Thyroid gland (tissue), 4 donors: ENCODE measurements at regions not wholly inside any gene's neighbourhood (a gene's known extent, or its start where the extent isn't known, plus 50 kb on each side); places are given as distances from the start of the nearest gene placed in this dataset.

Experiments
- DNase-seq, 2 donors: peaks; one replicate each; pipeline ENCODE4 v3.0.0-alpha.2; 2019
- H3K27ac ChIP-seq, 3 donors: fragments of 200-600 bp; sonication (generic); 1 replicate in 2 of 3; 2 replicates in 1 of 3; pipeline ENCODE4 v1.5.1; 2016 to 2019; ENCODE audit warnings: mild to moderate bottlenecking in 1 of 3, moderate library complexity in 1 of 3
- H3K27me3 ChIP-seq: fragments of 200-600 bp; sonication (generic); one replicate; pipeline ENCODE4 v1.5.1; 2019
- H3K36me3 ChIP-seq, 2 donors: fragments of 200-600 bp; sonication (generic); one replicate each; pipeline ENCODE4 v1.5.1; 2016 to 2019
- H3K4me1 ChIP-seq, 2 donors: fragments of 200-600 bp; sonication (generic); one replicate each; pipeline ENCODE4 v1.5.1; 2017 to 2019
- H3K4me3 ChIP-seq, 3 donors: fragments of 200-600 bp; sonication (generic); replicated peaks in 1 of 3; 1 replicate in 2 of 3; 2 replicates in 1 of 3; pipeline ENCODE4 v1.5.1; 2016; ENCODE audit warnings: mild to moderate bottlenecking in 1 of 3
- H3K9me3 ChIP-seq: fragments of 200-600 bp; sonication (generic); one replicate; pipeline ENCODE4 v1.5.1; 2017
- POLR2A ChIP-seq, 2 donors: fragments of 450-650 bp; IDR thresholded peaks; one replicate each; pipeline ENCODE4 v1.6.1; 2017; ENCODE audit warnings: antibody characterized with exemption in 2 of 2, mild to moderate bottlenecking in 2 of 2, moderate library complexity in 1 of 2
- WGBS, 2 donors: methylation state at CpG; one replicate each; pipeline ENCODE4 v1.1.5; 2017; 5-methylcytosine and 5-hydroxymethylcytosine counted together
- intact Hi-C: fragments of 100-400 bp; cut with DNase I; formaldehyde crosslinking; loops from one replicate; pipeline ENCODE4 v1.15.1; 2023
- TF ChIP-seq, protein P1 (sequence below), 6 experiments: fragments of 200-600 bp in 3 of 6; fragments of 450-650 bp in 3 of 6; sonication (generic) in 3 of 6; IDR thresholded peaks; one replicate each; pipeline ENCODE4 v1.5.1; 2016 to 2019; ENCODE audit warnings: antibody characterized with exemption in 6 of 6, mild to moderate bottlenecking in 2 of 6, inconsistent platforms in 1 of 6, moderate library complexity in 1 of 6

DNA sequence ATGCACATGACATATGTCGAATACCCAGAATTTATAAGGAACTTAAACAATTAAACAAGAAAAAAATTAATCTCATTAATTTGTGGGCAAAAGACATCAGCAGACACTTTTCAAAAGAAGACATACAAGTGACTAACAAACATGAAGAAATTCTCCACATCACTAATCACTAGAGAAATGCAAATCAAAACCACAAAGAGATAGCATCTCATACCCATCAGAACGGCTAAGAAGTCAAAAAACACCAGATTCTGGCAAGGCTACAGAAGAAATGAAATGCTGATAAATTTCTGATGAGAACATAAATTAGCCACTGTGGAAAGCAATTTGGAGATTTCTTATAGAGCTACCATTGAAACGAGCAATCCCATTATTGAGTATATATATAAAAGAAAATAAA lies 210.6 kb upstream of the LUZP2 start:
- TF ChIP-seq POLR2A (IDR thresholded peaks at IDR 0.05) = no peak
- TF ChIP-seq, protein P1, sequence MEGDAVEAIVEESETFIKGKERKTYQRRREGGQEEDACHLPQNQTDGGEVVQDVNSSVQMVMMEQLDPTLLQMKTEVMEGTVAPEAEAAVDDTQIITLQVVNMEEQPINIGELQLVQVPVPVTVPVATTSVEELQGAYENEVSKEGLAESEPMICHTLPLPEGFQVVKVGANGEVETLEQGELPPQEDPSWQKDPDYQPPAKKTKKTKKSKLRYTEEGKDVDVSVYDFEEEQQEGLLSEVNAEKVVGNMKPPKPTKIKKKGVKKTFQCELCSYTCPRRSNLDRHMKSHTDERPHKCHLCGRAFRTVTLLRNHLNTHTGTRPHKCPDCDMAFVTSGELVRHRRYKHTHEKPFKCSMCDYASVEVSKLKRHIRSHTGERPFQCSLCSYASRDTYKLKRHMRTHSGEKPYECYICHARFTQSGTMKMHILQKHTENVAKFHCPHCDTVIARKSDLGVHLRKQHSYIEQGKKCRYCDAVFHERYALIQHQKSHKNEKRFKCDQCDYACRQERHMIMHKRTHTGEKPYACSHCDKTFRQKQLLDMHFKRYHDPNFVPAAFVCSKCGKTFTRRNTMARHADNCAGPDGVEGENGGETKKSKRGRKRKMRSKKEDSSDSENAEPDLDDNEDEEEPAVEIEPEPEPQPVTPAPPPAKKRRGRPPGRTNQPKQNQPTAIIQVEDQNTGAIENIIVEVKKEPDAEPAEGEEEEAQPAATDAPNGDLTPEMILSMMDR (IDR thresholded peaks at IDR 0.05) = no peak
- intact Hi-C loops = no loop called here
- no peaks in the 10 kb centered on the region for H3K9me3 ChIP-seq
- H3K27me3 ChIP-seq = no peaks in the 10 kb centered on the region
- no peak overlapping the region for H3K27ac ChIP-seq
- no peak overlapping the region for H3K4me3 ChIP-seq
- H3K36me3 ChIP-seq = no peaks in the 10 kb centered on the region
- WGBS, 2 donors = 76 to 81% methylated on average over 3 of the region's 3 CpGs
- no peak for DNase-seq
- H3K4me1 ChIP-seq = no peaks in the 10 kb centered on the region

DNA sequence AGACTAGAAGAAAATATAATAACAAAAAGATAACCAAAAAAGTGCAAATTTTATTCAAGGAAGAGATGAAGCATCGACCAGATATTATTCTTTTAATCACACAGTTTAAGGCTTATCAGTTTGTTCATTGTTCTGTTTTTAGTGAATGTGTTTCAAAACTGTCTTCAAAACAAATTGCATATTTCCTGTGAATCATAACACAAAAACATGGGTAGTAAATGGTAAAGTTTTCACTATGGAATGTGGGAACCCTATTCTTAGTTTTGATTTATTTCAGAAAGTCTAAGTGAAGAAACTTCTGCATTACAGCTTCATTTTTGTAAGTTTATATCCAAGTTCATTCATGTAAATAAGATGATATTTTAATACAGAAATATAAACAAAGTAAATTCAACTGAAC lies 207.6 kb upstream of the LUZP2 start:
- H3K27ac ChIP-seq = no peak overlapping the region
- no peak overlapping the region for H3K4me3 ChIP-seq
- TF ChIP-seq, protein P1 (IDR thresholded peaks at IDR 0.05) = no peak
- no peak for TF ChIP-seq POLR2A (IDR thresholded peaks at IDR 0.05)
- H3K4me1 ChIP-seq = no peaks in the 10 kb centered on the region
- H3K36me3 ChIP-seq = no peaks in the 10 kb centered on the region
- 65 to 76% methylated on average over 1 of the region's 1 CpG for WGBS, 2 donors
- no peaks in the 10 kb centered on the region for H3K9me3 ChIP-seq
- DNase-seq = no peak
- intact Hi-C loops = no loop called here
- H3K27me3 ChIP-seq = no peaks in the 10 kb centered on the region

DNA sequence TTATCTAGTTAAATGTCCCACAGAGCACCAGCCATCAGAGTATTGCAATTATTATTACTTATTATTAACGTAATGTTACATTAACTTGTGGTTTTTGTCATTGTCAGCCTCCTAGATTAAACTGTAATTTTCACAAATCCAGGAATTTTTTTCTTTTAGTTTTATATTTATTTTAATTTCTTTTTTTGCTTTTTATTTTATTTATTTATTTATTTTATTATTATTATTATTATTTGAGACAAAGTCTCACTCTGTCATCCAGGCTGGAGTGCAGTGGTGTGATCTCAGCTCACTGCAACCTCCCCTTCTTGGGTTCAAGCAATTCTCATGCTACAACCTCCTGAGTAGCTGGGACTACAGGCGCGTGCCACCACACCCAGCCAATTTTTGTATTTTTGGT lies 202.9 kb upstream of the LUZP2 start:
- intact Hi-C loops = no loop called here
- no peak for DNase-seq
- Histone ChIP-seq H3K4me1 (no peaks in the 10 kb centered on the region), H3K36me3 (no peaks in the 10 kb centered on the region), H3K27me3 (no peaks in the 10 kb centered on the region), H3K27ac (no peak overlapping the region), H3K4me3 (no peak overlapping the region), H3K9me3 (no peaks in the 10 kb centered on the region)
- TF ChIP-seq POLR2A (IDR thresholded peaks at IDR 0.05) = no peak
- TF ChIP-seq, protein P1 (IDR thresholded peaks at IDR 0.05) = no peak
- 98 to 99% methylated on average over 3 of the region's 3 CpGs for WGBS, 2 donors

DNA sequence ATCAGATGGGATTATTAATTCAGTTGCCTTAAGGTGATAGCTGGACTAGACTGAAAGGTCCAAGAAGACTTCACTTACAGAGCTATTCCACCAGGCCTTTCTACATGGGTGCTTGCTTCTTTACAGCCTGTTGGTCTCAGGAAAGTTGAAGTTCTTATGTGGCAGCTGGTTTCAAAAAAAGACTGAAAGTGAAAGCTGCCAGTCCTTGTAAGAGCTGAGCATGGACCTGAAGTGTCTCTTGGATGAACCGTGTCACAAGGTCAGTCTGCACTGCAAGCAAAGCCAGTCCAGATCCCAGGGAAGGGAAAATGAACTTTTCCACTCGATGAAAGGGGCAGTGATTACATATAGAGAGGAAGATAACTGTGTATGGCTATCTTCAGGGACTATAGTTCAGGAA lies 201.5 kb upstream of the LUZP2 start:
- H3K4me1 ChIP-seq = no peaks in the 10 kb centered on the region
- intact Hi-C loops = no loop called here
- 10 to 30% methylated on average over 2 of the region's 2 CpGs for WGBS, 2 donors
- H3K9me3 ChIP-seq = no peaks in the 10 kb centered on the region
- no peak overlapping the region for H3K4me3 ChIP-seq
- no peaks in the 10 kb centered on the region for H3K36me3 ChIP-seq
- no peaks in the 10 kb centered on the region for H3K27me3 ChIP-seq
- peak; percentile 38 to 50 for DNase-seq
- TF ChIP-seq, protein P1 (IDR thresholded peaks at IDR 0.05) = no peak
- TF ChIP-seq POLR2A (IDR thresholded peaks at IDR 0.05) = no peak
- H3K27ac ChIP-seq = peak overlapping the region in 2 of 3 donors; percentile 11 to 50

DNA sequence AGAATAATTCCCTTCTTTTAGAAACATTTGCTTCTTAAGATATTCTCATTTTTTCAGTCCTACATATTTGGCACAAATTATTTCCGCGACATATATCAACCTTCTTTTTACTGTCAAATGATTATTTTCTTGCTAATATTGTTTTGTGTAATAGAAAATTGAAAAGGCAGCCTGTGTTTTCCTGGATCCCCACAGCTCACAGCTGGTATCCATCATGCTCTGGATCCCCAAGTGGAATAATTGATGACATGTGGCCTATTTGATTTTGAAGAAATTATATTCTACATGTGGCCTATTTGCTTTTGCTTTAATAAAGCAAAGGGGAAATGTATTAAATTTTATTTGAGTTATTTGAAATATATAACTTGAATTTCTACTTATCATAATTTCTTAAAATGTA lies 199.4 kb upstream of the LUZP2 start:
- Histone ChIP-seq H3K9me3 (no peaks in the 10 kb centered on the region), H3K4me1 (no peaks in the 10 kb centered on the region), H3K4me3 (no peak overlapping the region), H3K27ac (no peak overlapping the region), H3K27me3 (no peaks in the 10 kb centered on the region), H3K36me3 (no peaks in the 10 kb centered on the region)
- WGBS, 2 donors = 95 to 99% methylated on average over 2 of the region's 2 CpGs
- no peak for TF ChIP-seq POLR2A (IDR thresholded peaks at IDR 0.05)
- TF ChIP-seq, protein P1 (IDR thresholded peaks at IDR 0.05) = no peak
- no peak for DNase-seq
- intact Hi-C loops = no loop called here
